GM21526 (cell line): ENCODE measurements at regions not wholly inside any gene's neighbourhood (a gene's known extent, or its start where the extent isn't known, plus 50 kb on each side); places are given as distances from the start of the nearest gene placed in this dataset.
"Not testable (repeated sequence)": the region's sequence is repeated elsewhere in the genome, so short reads cannot be mapped to it uniquely, and the experiment has no call there.

Source experiments
- ATAC-seq: cut with Tn5 transposase; IDR thresholded peaks from one replicate; pipeline ENCODE4 v1.9.1; 2021; ENCODE audit warnings: moderate library complexity; ENCODE audit not compliant: unreplicated experiment, low FRiP score

DNA sequence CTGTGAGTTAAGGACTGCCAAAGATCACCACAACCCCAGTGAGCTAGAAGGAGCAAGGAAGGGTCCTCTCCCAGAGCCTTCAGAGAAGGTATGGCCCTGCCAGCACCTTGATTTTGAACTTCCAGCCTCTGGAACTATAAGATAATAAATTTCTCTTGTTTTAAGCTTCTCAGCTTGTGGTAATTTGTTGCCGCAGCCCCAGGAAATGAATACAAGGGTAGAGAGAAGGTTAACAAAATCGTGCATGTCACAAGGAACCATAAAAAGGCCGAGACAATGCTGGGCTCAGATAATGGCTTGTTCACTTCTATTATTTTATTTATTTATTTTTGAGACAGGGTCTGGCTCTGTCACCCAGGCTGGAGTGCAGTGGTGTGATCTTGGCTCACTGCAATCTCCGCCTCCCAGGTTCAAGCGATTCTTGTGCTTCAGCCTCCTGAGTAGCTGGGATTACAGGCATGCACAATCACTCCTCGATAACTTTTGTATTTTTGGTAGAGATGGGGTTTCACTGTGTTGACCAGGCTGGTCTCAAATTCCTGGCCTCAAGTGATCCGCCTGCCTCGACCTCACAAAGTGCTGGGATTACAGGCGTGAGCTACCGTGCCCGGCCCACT lies 71.5 kb downstream of the WSB1 start:
- ATAC-seq, result not testable (repeated sequence)

DNA sequence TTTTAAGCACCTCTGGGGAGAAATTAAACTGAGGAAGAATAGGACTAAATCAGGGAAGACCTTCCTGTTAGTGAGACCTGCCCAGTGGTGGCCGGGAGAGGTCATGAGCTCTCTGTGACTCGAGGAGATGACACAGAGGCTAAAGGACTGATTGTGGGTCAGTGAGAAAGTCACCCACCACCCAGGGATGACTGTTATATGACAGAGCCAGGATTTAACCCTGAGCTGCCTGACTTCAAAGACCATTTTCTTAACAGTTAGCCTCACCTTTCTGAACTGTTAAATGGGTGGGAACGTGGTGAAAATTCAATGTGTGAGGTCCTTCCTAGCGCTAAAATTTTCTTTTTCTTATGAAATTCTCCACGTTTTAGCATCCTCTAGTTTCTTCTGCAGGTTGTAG lies 72.5 kb downstream of the WSB1 start:
- ATAC-seq, result no peak

DNA sequence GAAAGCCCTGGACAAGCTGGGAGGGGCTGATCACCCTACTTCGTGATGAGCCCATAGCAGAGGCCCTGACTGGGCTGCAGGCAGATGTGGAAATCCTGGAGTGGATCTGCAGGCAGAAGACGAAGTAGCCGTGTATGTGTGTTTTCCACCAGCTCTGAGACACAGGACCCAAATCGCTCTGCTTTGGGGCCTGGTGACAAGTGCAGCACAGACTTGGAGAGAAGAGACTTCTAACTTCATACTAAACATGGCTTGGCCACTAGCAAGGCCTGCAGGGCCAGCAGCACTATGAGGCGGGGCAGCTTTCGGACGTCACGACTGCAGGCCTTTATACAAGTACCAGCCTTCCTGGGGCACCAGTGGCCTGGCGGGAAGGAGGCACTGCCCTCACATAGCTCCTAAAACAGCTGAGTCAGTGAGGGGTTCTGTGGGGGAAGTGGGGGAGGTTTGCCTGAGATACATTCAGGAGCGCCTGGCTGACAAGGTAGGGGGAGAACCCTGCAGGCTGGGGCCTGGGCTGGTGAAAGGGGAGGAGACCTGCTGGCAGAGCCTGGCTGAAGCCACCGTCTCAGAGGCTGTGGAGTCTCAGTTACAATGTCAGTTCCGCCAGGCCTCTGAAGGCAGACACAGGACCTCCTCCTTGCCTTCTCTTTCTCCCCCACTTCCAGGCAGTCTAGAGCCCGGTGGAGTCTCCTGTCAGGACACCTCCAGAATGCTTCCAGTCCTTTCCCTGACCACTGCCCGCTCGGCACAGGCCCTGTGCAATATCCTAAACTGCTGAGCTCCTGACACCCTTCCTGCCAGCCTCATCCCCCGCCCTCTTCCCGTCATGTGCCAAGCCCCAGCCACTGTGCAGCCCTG lies 73.4 kb downstream of the WSB1 start:
- ATAC-seq, result no peak

DNA sequence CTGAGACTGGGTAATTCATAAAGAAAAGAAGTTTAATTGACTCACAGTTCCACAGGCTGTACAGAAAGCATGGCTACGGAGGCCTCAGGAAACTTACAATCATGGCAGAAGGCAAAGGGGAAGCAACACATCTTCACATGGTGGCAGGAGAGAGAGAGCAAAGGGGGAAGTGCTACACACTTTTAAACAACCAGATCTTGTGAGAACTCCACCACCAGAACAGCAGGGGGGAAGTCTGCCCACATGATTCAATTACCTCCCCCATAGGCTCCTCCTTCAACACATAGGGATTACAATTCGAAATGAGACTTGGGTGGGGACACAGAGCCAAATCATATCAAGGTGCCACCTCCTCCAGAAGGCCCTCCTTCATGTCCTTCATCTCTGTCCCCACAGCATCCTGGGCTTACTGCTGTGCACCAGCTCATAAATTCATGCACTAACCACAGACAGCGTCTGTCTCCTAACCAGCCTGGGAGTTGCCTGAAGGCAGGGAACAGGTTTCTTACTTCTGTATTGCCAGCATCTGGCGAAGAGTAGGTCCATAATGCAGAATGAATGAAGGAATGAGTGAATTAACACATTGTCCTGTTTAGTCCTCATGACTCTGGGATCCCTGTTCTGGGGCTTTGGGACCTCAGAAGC lies 74.4 kb downstream of the WSB1 start:
- no peak for ATAC-seq

DNA sequence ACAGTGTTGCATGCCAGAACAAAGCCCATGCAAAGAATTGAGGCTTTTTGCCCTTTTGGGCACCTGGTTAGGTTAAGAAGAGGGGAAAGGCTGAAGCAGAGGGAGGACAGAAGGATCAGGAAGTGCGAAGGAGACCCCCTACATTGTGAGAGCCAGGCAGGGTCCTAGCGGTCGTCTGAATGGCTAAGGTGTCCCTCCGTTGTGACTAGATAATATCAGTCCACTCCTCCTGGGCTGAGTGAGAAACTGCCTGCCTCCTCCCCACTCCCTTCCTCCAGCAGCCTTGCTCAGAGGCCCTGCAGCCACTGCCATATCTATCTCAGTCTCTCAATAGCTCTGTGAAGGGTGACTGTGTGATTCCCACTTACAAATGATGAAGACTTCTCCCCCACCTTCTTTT lies 75.1 kb downstream of the WSB1 start:
- no peak for ATAC-seq

DNA sequence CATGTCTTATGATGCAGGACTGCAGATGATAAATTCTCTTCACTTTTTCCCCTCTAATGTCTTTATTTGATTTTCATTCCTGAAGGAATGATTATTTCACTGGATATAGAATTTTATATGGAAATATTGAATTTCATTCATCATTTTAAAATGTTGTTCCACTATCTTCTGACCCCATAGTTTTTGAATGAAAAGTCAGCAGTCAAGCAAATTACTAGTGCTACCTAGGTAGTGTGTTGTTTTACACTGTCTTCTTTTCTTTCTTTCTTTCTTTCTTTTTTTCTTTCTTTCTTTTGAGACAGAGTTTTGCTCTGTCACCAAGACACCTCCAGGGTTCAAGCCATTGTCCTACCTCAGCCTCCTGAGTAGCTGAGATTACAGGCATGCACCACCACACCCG lies 76.9 kb downstream of the WSB1 start:
- no peak for ATAC-seq

DNA sequence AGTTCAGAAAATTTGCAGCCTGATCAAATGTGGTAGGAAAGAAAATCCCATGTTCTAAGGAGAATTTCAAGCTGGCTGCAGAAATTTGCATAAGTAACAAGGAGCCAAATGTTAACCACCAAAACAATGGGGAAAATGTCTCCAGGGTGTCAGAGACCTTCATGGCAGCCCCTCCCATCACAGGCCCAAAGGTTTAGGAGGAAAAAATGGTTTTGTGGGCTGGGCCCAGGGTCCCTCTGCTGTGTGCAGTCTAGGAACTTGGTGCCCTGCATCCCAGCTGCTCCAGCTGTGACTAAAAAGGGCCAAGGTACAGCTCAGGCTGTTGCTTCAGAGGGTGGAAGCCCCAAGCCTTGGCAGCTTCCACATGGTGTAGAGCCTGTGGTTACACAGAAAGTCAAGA lies 79.8 kb downstream of the WSB1 start:
- not testable (repeated sequence) for ATAC-seq

DNA sequence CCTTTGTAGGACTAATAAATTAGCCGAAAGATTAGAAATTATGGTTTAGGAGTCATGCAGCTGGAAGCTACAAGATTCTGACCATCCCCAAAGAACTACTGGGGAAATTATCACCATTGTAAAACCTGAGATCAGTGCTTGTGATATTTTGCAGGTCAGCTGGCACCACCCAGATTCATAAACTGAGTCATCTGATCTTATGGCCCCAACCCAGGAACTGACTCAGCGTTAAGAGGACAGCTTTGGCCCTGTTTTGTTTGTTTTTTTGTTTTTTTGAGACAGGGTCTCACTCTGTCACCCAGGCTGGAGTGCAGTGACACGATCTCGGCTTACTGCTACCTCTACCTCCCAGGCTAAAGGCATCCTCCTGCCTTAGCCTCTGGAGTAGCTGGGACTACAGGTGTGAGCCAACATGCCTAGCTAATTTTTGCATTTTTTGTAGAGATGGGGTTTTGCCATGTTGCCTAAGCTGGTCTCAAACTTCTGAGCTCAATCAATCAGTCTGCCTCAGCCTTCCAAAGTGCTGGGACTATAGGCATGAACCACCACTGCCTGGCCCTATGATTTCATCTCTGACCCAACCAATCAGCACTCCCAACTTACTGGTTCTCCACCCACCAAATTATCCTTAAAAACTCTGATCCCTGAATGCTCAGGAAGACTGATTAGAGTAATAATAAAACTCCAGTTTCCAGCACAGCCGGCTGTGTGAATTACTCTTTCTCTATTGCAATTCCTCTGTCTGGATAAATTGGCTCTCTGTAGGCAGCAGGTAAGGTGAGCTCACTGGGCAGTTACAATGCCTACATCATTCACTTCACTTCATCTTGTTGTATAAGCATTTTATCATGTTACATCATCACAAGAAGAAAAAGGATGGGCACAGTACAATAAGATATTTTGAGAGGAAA lies 79.4 kb upstream of the KSR1 start:
- ATAC-seq, result no peak

DNA sequence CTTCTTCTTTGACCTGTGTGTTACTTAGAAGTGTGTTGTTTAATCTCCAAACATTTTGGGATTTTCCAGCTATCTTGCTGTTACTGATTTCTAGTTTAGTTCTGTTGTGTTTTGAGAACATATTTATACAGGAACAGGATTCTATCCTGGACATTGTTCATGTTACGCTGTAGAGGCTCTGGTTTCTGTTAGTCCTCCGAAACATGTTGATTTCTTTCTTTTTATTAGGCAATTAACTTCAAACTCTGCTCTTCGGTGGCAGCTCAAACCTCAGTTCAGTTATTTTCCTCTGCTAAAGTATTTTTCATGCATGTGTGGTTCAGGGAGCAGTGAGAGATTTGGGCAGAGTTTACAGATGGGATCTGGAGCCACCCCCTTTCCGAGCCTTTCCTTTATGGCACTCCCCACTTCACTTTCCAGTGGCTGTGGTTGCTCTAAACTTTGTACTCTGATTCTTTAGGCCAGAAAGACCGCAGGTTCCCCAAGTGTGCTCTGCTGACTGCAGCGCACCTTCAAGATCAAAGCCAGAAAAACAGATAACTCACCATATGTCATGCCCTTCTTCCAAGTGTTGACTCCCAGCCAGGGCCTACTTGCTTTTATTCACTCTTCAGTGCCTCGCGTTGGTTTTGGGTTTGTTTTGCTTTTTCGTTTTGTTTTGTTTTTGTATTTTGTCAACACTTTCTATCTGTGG lies 77.6 kb upstream of the KSR1 start:
- ATAC-seq, result no peak

DNA sequence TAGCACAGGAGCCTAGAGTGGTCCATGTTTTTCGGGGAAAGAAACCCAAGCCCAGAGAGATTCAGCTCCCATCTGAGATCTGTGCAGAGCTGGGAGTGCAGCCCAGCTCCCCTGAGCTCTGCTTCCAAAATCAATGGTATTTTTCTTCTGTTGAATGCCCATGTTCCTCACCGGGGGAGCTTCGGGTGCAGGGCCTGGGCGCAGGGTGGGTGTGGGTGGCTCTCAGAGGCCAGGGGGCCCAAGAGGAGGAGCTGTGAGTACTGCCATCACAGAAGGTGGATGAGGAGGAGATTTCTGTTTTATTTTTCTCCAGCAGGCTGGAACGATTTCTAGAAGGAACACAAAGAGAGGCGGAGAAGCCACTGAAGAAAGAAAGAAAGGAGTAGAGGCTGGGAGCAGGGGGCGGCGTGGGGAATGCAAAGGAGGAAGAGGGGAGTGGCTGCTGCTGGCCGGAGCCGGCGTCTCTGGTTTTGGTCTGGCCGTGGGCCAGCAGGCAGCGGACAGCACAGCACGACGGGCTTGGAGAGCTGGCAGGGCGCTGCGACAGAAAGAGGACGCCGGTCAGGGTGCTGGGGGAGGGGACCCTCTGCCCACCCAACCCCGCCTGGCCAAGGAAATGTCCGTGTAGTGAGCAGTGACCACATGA lies 76.2 kb upstream of the KSR1 start:
- no peak for ATAC-seq

DNA sequence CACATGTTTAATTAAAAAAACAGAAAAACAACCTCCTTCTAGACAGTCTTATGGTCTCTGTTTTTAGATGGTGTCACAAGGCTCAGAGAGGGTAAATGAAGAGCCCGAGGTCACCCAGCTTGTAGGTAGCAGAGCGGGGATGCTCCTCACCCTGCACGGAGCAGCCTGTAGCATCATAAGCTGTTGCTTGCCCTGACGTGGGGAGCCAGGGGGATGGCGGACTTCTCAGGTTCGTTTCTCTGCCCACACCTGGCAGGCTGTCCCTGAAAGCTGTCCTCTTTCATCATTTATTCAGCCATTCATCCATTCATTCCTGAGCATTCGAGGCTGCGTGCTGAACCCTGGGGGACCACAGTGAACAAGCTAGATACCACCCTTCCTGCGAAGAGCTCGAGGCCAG lies 75.7 kb upstream of the KSR1 start:
- ATAC-seq, result no peak

DNA sequence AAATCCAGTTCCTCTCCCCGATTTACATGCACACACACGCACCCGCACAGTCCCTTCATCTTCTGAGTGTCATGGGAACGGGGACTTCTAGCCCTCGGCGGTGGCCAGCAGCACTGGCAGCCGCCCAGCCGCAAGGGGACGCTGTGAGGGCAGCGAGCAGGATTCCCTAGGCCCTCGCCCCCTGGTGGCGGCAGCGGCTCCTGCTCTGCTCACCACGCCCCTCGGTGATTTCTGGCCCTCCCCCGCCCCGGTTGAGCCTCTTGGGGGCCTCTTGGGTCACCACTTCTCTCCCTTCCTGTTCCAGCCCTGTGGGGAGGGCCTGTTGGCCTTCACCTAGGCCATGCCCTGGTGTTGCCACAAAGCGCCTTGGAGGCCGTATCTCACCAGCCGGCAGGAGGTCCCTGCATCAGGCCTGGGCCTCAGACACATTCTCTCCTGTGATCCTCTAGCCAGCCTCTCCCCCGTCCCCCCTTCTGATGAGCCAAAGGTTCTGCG lies 75.2 kb upstream of the KSR1 start:
- ATAC-seq, result peak; percentile 83

DNA sequence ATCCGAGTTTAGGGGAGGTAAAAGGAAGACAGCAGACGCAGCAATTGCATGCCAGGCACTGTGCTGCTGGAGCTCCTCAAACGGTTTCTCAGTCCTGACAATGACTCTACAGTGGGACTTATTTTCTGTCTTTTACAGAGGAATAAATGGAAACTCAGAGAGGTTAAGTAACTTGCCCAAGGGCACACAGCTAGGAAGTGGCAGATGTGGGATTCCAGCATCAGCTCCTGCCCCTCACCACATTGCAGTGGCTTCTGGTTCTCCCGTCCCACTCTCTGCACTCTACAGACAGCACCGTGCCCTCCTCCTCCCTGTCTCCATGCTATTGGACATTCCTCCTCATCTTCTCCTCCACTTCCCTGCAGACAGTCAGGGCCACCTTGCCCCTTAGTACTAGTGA lies 74.2 kb upstream of the KSR1 start:
- no peak for ATAC-seq

DNA sequence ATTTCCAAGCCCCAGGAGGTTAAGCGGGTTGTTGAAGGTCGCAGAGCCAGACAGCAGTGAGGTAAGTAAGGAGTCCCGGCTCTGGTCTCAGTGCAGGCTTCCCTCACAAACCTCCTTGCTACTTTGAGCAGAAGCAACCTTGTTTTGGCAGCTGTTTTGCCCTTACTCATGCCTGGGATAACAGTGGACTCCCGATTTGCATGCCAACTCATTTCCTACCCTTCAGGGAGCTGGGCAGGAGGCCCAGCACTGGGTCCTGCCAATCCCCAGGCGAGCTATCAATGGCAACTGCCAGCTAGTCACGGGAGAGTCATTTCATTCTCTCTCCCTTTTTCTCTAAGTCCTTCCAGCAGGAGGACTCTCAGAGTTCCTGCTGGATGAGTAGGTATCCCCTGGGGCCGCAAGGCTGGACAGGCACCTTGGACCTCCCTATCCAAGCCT lies 72.0 kb upstream of the KSR1 start:
- no peak for ATAC-seq

DNA sequence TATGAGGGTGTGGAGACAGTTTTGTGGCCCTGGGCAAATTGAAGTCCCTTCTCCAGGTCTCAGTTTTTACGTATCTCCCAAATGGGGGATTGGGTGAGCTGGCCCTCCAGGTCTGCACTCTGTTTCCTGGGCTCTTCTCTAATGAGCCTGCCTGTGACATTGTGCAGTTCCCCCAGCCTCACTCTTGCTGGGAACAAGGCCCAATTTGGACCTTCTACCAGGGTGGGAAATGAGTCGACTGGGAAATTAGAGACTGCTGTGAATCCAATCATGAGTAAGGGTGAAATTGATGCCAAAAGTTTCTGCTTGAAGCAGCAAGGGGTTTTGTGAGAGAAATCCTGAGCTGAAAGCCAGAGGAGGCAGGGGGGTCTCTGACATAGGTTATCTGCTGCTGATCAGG lies 71.5 kb upstream of the KSR1 start:
- no peak for ATAC-seq

DNA sequence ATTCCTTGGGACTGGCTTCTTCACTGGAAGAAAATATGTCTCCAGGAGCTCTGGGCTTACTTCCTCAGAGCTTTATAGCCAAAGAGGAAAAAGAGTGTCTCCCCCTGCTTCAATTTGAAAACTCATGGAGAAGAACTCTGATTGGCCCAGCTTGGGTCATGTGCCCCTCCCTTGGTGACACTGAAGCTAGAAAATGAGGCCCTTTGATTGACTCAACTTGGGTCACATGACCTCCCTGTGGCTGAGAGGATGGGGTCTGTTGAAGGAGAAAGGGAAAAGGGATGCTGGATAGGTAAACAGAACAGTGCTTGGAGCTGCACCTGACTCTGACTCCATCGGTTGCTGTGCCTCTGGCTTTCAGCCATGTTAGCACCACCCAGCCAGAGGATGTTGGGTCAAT lies 70.6 kb upstream of the KSR1 start:
- no peak for ATAC-seq

DNA sequence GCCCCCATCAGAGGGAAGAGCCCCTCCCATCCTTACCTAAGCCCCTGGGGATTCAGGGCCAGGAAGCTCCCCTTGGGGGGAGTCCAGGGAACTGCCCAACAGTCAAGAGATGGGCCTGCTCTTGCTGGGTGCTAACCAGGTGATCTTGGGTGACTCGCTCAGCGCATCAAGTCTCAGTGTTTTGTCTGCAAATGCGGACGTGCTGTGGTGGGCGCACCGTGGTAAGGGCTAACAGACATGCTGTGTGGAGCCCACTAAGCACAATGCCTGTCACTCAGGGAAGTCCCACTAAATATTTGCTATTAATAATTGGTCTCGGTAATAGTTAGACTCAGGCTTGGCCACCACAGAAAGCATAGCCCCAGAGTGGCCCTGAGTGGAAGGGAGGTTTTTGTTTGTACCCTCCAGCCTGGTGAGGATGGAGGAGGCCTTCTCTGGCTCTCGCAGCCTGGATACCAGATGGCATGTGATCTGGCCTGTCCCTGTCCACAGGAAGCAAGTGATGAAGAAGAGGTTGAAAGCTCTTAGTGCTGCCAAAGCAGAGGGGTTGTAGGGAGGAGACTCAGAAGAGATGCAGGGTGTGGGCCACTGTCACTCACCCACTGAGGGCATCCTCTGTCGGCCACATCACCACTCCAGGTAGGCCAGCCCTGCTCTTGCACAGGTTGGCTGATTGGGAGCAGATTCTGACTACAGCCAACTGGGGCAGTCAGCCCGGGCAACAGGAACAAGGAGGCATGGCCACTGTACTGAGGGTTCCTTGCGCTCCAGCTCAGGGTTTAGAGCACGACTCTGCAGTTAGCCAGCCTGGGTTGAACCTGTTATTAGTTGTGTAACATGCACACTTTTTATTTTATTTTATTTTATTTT lies 69.8 kb upstream of the KSR1 start:
- no peak for ATAC-seq

DNA sequence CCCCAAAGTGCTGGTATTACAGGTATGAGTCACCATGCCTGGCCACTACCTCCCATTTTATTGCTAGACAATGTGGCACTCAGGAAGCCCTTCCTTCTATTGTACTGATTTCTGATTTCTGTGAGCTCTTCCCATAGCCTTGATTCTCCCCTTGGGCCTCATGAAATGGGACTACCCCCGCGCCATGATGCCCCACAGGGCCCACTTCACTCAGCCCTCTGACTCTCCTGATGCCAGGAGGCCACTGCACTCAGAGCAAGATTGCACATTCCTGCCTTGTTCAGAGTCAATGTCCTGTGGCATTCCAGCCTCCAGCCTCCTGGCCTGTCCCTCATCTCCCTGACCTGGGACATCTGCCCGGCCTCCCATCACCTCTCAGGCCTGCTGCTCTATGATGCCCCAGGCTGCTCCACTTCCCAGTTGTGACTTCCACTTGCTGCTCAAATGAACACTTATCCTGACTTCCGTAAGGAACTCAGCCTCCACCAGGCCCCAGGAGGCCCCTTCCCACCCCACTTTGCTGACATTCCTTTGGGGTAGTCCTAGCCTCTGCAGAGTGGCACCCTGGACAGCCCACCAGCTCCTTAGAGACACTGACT lies 66.6 kb upstream of the KSR1 start:
- ATAC-seq, result no peak
